ENCODE measurements at regions not wholly inside any gene's neighbourhood (a gene's known extent, or its start where the extent isn't known, plus 50 kb on each side); places are given as distances from the start of the nearest gene placed in this dataset.
A peak's percentile ranks its signal among the peaks of the same experiment; 100 is the strongest.

GRCh38 chr7:20993693-20994092, 207.0 kb upstream of the SP8 start:
- ChIA-PET POLR2A (ENCODE audit: unreplicated experiment) (no interaction called here), CTCF (no interaction called here)
- DNase-seq: no peak
- Histone ChIP-seq H3F3A (ENCODE audit: low read length, unreplicated experiment) (peaks cover 3% of the 10 kb centered on the region), H3K4me1 (ENCODE audit: insufficient read depth, low read length) (peaks cover 16% of the 10 kb centered on the region), H3K9me3 (ENCODE audit: low read length) (no peaks in the 10 kb centered on the region), H3K9me2 (replicated peaks; ENCODE audit: low read length) (no peaks in the 10 kb centered on the region), H3K36me3 (ENCODE audit: low read depth, low read length) (no peaks in the 10 kb centered on the region), H3K9ac (ENCODE audit: low read length) (no peak overlapping the region), H3K79me2 (ENCODE audit: low read length) (no peaks in the 10 kb centered on the region), H3K4me2 (ENCODE audit: low read length) (no peak overlapping the region), H3K27me3 (ENCODE audit: low read length) (peaks cover 17% of the 10 kb centered on the region), H2AFZ (ENCODE audit: low read length) (no peak overlapping the region), H4K20me1 (ENCODE audit: low read length) (no peaks in the 10 kb centered on the region), H3K4me3 (ENCODE audit: low read length) (no peak overlapping the region), H3K27ac (ENCODE audit: low read length) (no peak overlapping the region)
- intact Hi-C loops (cut with micrococcal nuclease): no loop called here
- no TSS peak for BruUV-seq (replicated peaks)
- no peak for ATAC-seq
- TF ChIP-seq EZH2phosphoT487 (IDR thresholded peaks at IDR 0.05; ENCODE audit: borderline replicate concordance, low read length) (no peak), CTCF (conservative IDR thresholded peaks at IDR 0.05; ENCODE audit: low read depth, low read length) (no peak), EZH2 (IDR thresholded peaks at IDR 0.05; ENCODE audit: low read length, unreplicated experiment) (no peak)

GRCh38 chr7:20998309-20998708, 211.6 kb upstream of the SP8 start:
- Histone ChIP-seq H3K27ac (ENCODE audit: low read length) (peak overlapping the region; percentile 49), H3K9me3 (ENCODE audit: low read length) (no peaks in the 10 kb centered on the region), H3K79me2 (ENCODE audit: low read length) (no peaks in the 10 kb centered on the region), H3K4me1 (ENCODE audit: insufficient read depth, low read length) (peaks cover 17% of the 10 kb centered on the region), H3K27me3 (ENCODE audit: low read length) (no peaks in the 10 kb centered on the region), H3K36me3 (ENCODE audit: low read depth, low read length) (no peaks in the 10 kb centered on the region), H3K9me2 (replicated peaks; ENCODE audit: low read length) (no peaks in the 10 kb centered on the region), H3K4me2 (ENCODE audit: low read length) (peak overlapping the region; percentile 38), H3K9ac (ENCODE audit: low read length) (no peak overlapping the region), H3F3A (ENCODE audit: low read length, unreplicated experiment) (peaks cover 3% of the 10 kb centered on the region), H3K4me3 (ENCODE audit: low read length) (no peak overlapping the region), H4K20me1 (ENCODE audit: low read length) (no peaks in the 10 kb centered on the region), H2AFZ (ENCODE audit: low read length) (no peak overlapping the region)
- DNase-seq (peak; percentile 91), ATAC-seq (peak; percentile 100)
- TF ChIP-seq EZH2 (IDR thresholded peaks at IDR 0.05; ENCODE audit: low read length, unreplicated experiment) (no peak), EZH2phosphoT487 (IDR thresholded peaks at IDR 0.05; ENCODE audit: borderline replicate concordance, low read length) (no peak), CTCF (conservative IDR thresholded peaks at IDR 0.05; ENCODE audit: low read depth, low read length) (no peak)
- intact Hi-C loops (cut with micrococcal nuclease): no loop called here
- ChIA-PET POLR2A (ENCODE audit: unreplicated experiment) (no interaction called here), CTCF (interaction anchor here (0.6 kb wide), 1 partner anchor 194 kb away, joined by 3 read pairs; no protein-coding TSS in a partner anchor)
- BruUV-seq (replicated peaks): no TSS peak

- CTCF ChIA-PET: interaction anchor here (0.6 kb wide), 1 partner anchor 1549 kb away, joined by 3 read pairs; no protein-coding TSS in a partner anchor
- ATAC-seq (peak; percentile 91), DNase-seq (peak; percentile 97)
- Histone ChIP-seq H3K9me3 (ENCODE audit: low read length) (peaks cover 8% of the 10 kb centered on the region; the same call in 1 of the 2 replicates), H3K79me2 (ENCODE audit: low read length) (no peaks in the 10 kb centered on the region), H3K27ac (ENCODE audit: low read length) (peak overlapping the region; percentile 64), H3K4me1 (ENCODE audit: insufficient read depth, low read length) (peaks cover 24% of the 10 kb centered on the region), H3K4me2 (ENCODE audit: low read length) (0 out of 2 replicates have a peak overlapping the region, but pooled peaks have one; percentile 27), H2AFZ (ENCODE audit: low read length) (no peak overlapping the region), H3K27me3 (ENCODE audit: low read length) (no peaks in the 10 kb centered on the region), H3K9me2 (replicated peaks; ENCODE audit: low read length) (no peaks in the 10 kb centered on the region), H3F3A (ENCODE audit: low read length, unreplicated experiment) (peaks cover 7% of the 10 kb centered on the region), H4K20me1 (ENCODE audit: low read length) (no peaks in the 10 kb centered on the region), H3K9ac (ENCODE audit: low read length) (no peak overlapping the region), H3K36me3 (ENCODE audit: low read depth, low read length) (no peaks in the 10 kb centered on the region), H3K4me3 (ENCODE audit: low read length) (no peak overlapping the region)
- no TSS peak for BruUV-seq (replicated peaks)
- POLR2A ChIA-PET (ENCODE audit: unreplicated experiment): no interaction called here
- TF ChIP-seq EZH2phosphoT487 (IDR thresholded peaks at IDR 0.05; ENCODE audit: borderline replicate concordance, low read length) (no peak), EZH2 (IDR thresholded peaks at IDR 0.05; ENCODE audit: low read length, unreplicated experiment) (no peak), CTCF (conservative IDR thresholded peaks at IDR 0.05; ENCODE audit: low read depth, low read length) (no peak)
- intact Hi-C loops (cut with micrococcal nuclease): loop anchor here (1.0 to 5.0 kb wide), 2 partner anchors 9 to 54 kb away; no protein-coding TSS in a partner anchor
Measured at GRCh38 chr7:21011153-21011552, 224.5 kb upstream of the SP8 start.
